ENCODE measurements at regions not wholly inside any gene's neighbourhood (a gene's known extent, or its start where the extent isn't known, plus 50 kb on each side); places are given as distances from the start of the nearest gene placed in this dataset.
"Not testable (repeated sequence)": the region's sequence is repeated elsewhere in the genome, so short reads cannot be mapped to it uniquely, and the experiment has no call there.

GRCh38 chr16:21523411-21524067 lies 75.8 kb upstream of the METTL9 start:
- Mint-ChIP-seq H3K4me1 (peaks cover 10 to 11% of the 10 kb centered on the region in 2 donors), H3K36me3 (no peaks in the 10 kb centered on the region), H3K4me3 (no peak overlapping the region), H3K27me3 (ENCODE audit: low read depth in 2 of 2) (peaks cover 0 to 9% of the 10 kb centered on the region in 2 donors), H3K27ac (no peak overlapping the region), H3K9me3 (no peaks in the 10 kb centered on the region)
- DNase-seq (no peak), ATAC-seq (no peak)
- 93% methylated on average over 17 of the region's 17 CpGs for WGBS (ENCODE audit: insufficient coverage)
- Histone ChIP-seq H3K9me3 (ENCODE audit: control insufficient read depth, insufficient read depth, low read length) (no peaks in the 10 kb centered on the region), H3K27ac (ENCODE audit: low read length) (no peak overlapping the region), H3K4me1 (ENCODE audit: control insufficient read depth, insufficient read depth, low read length) (peaks cover 15% of the 10 kb centered on the region), H3K4me3 (ENCODE audit: low read length) (no peak overlapping the region), H3K36me3 (ENCODE audit: control insufficient read depth, insufficient read depth, low read length) (no peaks in the 10 kb centered on the region), H3K27me3 (ENCODE audit: control insufficient read depth, insufficient read depth, low read length) (no peaks in the 10 kb centered on the region)
- TF ChIP-seq, protein P1, sequence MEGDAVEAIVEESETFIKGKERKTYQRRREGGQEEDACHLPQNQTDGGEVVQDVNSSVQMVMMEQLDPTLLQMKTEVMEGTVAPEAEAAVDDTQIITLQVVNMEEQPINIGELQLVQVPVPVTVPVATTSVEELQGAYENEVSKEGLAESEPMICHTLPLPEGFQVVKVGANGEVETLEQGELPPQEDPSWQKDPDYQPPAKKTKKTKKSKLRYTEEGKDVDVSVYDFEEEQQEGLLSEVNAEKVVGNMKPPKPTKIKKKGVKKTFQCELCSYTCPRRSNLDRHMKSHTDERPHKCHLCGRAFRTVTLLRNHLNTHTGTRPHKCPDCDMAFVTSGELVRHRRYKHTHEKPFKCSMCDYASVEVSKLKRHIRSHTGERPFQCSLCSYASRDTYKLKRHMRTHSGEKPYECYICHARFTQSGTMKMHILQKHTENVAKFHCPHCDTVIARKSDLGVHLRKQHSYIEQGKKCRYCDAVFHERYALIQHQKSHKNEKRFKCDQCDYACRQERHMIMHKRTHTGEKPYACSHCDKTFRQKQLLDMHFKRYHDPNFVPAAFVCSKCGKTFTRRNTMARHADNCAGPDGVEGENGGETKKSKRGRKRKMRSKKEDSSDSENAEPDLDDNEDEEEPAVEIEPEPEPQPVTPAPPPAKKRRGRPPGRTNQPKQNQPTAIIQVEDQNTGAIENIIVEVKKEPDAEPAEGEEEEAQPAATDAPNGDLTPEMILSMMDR (IDR thresholded peaks at IDR 0.05): no peak
- intact Hi-C loops (cut with micrococcal nuclease): loop anchor here (10.0 kb wide), 1 partner anchor 121 kb away; no protein-coding TSS in a partner anchor

DNA sequence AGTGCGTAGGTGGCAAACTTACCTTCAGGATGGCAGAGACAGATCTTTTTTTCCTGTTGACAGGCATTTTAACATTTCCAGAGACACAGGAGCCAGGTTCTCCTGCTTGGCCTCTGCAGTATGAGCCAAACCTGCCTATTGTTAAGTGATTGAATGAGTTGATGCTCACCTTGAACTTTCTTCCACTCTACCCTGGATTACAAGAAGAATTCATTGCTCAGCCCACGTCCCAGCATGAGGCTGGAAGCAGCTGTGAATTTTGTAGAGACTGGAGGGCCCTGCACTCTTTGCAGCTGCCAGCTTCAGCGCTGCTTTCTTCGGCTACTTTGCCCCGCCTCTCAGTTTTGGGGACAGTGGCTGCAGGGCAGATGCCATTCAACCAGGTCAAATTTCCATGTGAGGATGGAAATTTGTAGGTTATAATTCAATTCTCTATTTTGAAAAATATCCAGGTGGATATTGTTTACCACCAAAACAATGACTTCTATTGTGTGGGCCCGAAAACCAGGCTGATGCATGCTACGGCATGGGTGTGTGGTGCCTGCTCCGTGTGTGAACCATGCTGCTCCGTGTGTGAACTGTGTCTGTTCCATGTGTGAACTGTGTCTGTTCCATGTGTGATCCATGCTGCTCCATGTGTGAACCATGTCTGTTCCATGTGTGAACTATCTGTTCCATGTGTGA lies 75.2 kb upstream of the METTL9 start:
- Mint-ChIP-seq H3K27me3 (ENCODE audit: low read depth in 2 of 2) (peaks cover 0 to 9% of the 10 kb centered on the region in 2 donors), H3K27ac (no peak overlapping the region), H3K4me1 (peaks cover 4 to 6% of the 10 kb centered on the region in 2 donors), H3K36me3 (no peaks in the 10 kb centered on the region), H3K9me3 (no peaks in the 10 kb centered on the region), H3K4me3 (no peak overlapping the region)
- Histone ChIP-seq H3K9me3 (ENCODE audit: control insufficient read depth, insufficient read depth, low read length) (no peaks in the 10 kb centered on the region), H3K4me3 (ENCODE audit: low read length) (no peak overlapping the region), H3K27ac (ENCODE audit: low read length) (no peak overlapping the region), H3K27me3 (ENCODE audit: control insufficient read depth, insufficient read depth, low read length) (no peaks in the 10 kb centered on the region), H3K36me3 (ENCODE audit: control insufficient read depth, insufficient read depth, low read length) (no peaks in the 10 kb centered on the region), H3K4me1 (ENCODE audit: control insufficient read depth, insufficient read depth, low read length) (peaks cover 10% of the 10 kb centered on the region)
- intact Hi-C loops (cut with micrococcal nuclease): loop anchor here (10.0 kb wide), 1 partner anchor 121 kb away; no protein-coding TSS in a partner anchor
- no peak for ATAC-seq
- WGBS (ENCODE audit: insufficient coverage): 96% methylated on average over 9 of the region's 9 CpGs
- TF ChIP-seq, protein P1 (IDR thresholded peaks at IDR 0.05): no peak
- no peak for DNase-seq

GRCh38 chr16:21524752-21525028 lies 74.7 kb upstream of the METTL9 start:
- not testable (repeated sequence) for H3K36me3 Mint-ChIP-seq; H3K36me3 ChIP-seq (ENCODE audit: control insufficient read depth, insufficient read depth, low read length); H3K27ac ChIP-seq (ENCODE audit: low read length); H3K9me3 Mint-ChIP-seq; DNase-seq; H3K4me1 Mint-ChIP-seq; ATAC-seq; H3K9me3 ChIP-seq (ENCODE audit: control insufficient read depth, insufficient read depth, low read length); H3K4me1 ChIP-seq (ENCODE audit: control insufficient read depth, insufficient read depth, low read length); H3K4me3 ChIP-seq (ENCODE audit: low read length); H3K27me3 Mint-ChIP-seq (ENCODE audit: low read depth in 2 of 2); H3K4me3 Mint-ChIP-seq; H3K27me3 ChIP-seq (ENCODE audit: control insufficient read depth, insufficient read depth, low read length); H3K27ac Mint-ChIP-seq
- intact Hi-C loops (cut with micrococcal nuclease): loop anchor here (5.0 to 10.0 kb wide), 2 partner anchors 38 to 120 kb away; no protein-coding TSS in a partner anchor
- WGBS (ENCODE audit: insufficient coverage): 98% methylated on average over 1 of the region's 1 CpG

DNA sequence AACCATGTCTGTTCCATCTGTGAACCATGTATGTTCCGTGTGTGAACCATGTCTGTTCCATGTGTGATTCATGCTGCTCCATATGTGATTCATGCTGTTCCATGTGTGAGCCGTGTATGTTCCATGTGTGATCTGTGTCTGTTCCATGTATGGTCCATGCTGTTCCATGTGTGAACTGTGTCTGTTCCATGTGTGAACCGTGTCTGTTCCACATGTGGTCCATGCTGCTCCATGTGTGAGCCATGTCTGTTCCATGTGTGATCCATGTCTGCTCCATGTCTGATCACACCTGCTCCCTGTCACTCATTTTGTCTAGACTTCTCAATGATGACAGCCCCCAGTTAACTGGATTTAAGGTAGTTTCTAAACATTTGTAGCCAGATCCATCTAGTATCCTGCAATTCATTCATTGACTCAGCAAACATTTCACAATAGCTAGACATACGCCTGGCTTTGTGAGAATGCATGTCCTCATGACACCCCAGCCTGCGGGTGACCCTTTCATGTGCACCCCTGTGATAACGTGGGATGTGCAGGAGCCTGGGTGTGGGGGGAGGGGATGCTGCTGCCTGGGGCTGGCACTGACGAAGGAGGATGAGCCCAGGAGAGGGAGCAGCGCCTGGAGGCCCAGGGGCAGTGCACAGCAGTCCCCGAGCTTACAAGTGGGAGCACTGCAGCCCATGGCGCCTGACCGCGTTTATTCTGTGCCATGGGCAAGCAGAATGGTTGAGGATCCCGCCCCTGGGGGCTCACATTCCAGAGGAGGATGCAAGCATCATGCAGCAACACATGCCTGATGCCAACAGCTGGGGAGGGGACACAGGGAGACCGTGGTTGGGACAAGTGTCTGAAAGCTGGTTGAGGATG lies 74.1 kb upstream of the METTL9 start:
- not testable (repeated sequence) for H3K4me1 Mint-ChIP-seq; H3K27me3 Mint-ChIP-seq (ENCODE audit: low read depth in 2 of 2); H3K36me3 Mint-ChIP-seq; H3K27ac ChIP-seq (ENCODE audit: low read length); ATAC-seq; H3K9me3 Mint-ChIP-seq; H3K4me3 Mint-ChIP-seq; H3K9me3 ChIP-seq (ENCODE audit: control insufficient read depth, insufficient read depth, low read length); H3K27ac Mint-ChIP-seq; DNase-seq; H3K4me1 ChIP-seq (ENCODE audit: control insufficient read depth, insufficient read depth, low read length); H3K27me3 ChIP-seq (ENCODE audit: control insufficient read depth, insufficient read depth, low read length); H3K4me3 ChIP-seq (ENCODE audit: low read length); H3K36me3 ChIP-seq (ENCODE audit: control insufficient read depth, insufficient read depth, low read length)
- intact Hi-C loops (cut with micrococcal nuclease): loop anchor here (5.0 to 10.0 kb wide), 2 partner anchors 37 to 120 kb away; no protein-coding TSS in a partner anchor
- 90% methylated on average over 14 of the region's 14 CpGs for WGBS (ENCODE audit: insufficient coverage)

DNA sequence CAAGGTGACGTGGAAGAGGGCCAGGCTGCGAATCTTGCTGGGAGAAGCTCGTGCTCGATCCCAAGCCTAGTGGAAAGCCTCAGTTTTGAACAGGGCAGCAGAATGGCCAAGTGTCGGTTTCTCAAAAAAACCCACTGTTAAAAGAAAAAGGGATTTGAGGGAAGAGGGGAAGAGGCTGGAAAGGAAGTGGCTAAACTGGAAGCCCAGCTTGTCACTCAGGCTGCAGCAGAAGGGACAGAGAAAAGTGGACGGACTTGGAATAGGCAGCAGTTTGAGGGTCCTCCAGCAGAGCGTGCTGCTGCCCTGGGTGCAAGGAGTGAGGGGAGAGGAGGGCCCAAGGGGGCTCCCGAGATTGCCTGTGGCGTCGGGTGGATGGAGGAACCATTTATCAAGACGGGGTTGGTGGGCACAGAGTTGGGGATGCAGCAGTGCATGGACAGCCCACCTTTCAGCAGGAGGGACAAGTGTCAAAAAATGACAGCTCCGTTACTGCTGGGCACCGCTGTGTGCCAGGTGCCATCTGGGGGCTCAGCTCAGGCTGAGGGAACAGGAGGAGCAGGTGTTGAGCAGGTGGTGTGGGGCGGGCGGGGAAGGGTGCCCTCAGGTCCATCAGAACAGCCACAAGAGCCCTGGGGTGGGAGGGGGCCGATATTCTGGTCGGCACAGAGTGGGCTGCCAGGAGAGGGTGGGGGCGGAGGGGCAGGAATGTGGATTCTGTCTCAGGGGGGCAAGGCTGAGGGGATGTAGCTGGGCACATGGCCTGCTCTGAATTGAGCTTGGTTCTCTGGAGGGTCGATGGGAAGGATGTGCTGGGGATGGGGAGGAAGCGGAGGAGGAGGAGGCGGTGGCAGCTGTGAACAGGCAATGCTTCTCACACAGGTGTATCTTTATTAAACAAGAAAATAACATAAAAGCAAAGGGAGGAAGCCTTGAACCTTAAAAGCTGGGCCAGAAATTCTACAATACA lies 73.1 kb upstream of the METTL9 start:
- not testable (repeated sequence) for H3K4me3 ChIP-seq (ENCODE audit: low read length); H3K36me3 Mint-ChIP-seq; DNase-seq; H3K27ac ChIP-seq (ENCODE audit: low read length); H3K27me3 ChIP-seq (ENCODE audit: control insufficient read depth, insufficient read depth, low read length); H3K36me3 ChIP-seq (ENCODE audit: control insufficient read depth, insufficient read depth, low read length); H3K4me1 Mint-ChIP-seq; H3K4me1 ChIP-seq (ENCODE audit: control insufficient read depth, insufficient read depth, low read length); H3K9me3 Mint-ChIP-seq; H3K9me3 ChIP-seq (ENCODE audit: control insufficient read depth, insufficient read depth, low read length); H3K4me3 Mint-ChIP-seq; H3K27ac Mint-ChIP-seq
- ATAC-seq: peak in 1 of 3 donors; percentile 5
- 75% methylated on average over 21 of the region's 21 CpGs for WGBS (ENCODE audit: insufficient coverage)
- intact Hi-C loops (cut with micrococcal nuclease): loop anchor here (5.0 to 10.0 kb wide), 2 partner anchors 36 to 119 kb away; no protein-coding TSS in a partner anchor
- peaks cover 5 to 15% of the 10 kb centered on the region in 2 donors for H3K27me3 Mint-ChIP-seq (ENCODE audit: low read depth in 2 of 2)
